Mesodermal cell (in vitro differentiated cells): ENCODE measurements at regions not wholly inside any gene's neighbourhood (a gene's known extent, or its start where the extent isn't known, plus 50 kb on each side); places are given as distances from the start of the nearest gene placed in this dataset.

Source experiments
- H3K27ac ChIP-seq: 2 replicates; pipeline ENCODE4 v1.7.0; 2013; ENCODE audit warnings: mild to moderate bottlenecking, low read depth, low read length, moderate library complexity; ENCODE audit not compliant: severe bottlenecking
- H3K36me3 ChIP-seq: 2 replicates; pipeline ENCODE4 v1.7.1; 2013; ENCODE audit warnings: mild to moderate bottlenecking, low read length, moderate library complexity; ENCODE audit not compliant: control insufficient read depth, insufficient read depth
- H3K4me1 ChIP-seq: one replicate; pipeline ENCODE4 v1.7.1; 2013; ENCODE audit warnings: mild to moderate bottlenecking, low read length; ENCODE audit not compliant: insufficient read depth, control insufficient read depth, poor library complexity, severe bottlenecking
- H3K4me3 ChIP-seq: 2 replicates; pipeline ENCODE4 v1.7.0; 2013; ENCODE audit warnings: low read length, control low read depth, mild to moderate bottlenecking; ENCODE audit not compliant: insufficient read depth, poor library complexity, severe bottlenecking; ENCODE audit errors: extremely low read depth
- H3K9me3 ChIP-seq: 2 replicates; pipeline ENCODE4 v1.7.1; 2013; ENCODE audit warnings: mild to moderate bottlenecking, low read length, moderate library complexity; ENCODE audit not compliant: control insufficient read depth
- WGBS, 2 experiments: methylation state at CpG; one replicate each; pipeline ENCODE4 v1.1.5; 2013; ENCODE audit warnings: missing lambda C conversion rate in 2 of 2; ENCODE audit not compliant: insufficient coverage in 2 of 2; 5-methylcytosine and 5-hydroxymethylcytosine counted together

DNA sequence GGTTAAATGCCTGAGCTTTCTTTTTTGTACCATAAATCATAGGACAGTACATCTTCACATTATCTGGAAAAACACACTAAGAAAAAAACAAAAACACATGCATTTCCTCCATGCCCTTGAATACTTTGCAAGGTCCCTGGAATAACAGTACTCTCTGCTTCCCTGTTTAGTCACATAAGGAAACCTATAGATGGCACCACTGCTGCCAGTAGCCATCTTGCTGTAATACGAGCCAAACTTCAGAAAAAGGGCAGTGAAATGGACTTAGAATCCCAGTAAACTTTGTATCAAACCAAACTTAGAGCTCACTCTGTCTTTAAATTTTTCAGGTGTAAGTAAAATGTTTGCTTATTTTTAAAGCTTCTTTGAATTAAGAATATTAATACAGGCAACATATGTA, 435.5 kb downstream of the KCNJ2 start:
- 60% methylated on average over 1 of the region's 1 CpG; no CpG with 5 or more reads in 1 of the 2 experiments for WGBS, 2 experiments
- H3K27ac ChIP-seq = no peak overlapping the region
- no peaks in the 10 kb centered on the region for H3K4me1 ChIP-seq
- no peak overlapping the region for H3K4me3 ChIP-seq
- H3K9me3 ChIP-seq = no peaks in the 10 kb centered on the region
- H3K36me3 ChIP-seq = no peaks in the 10 kb centered on the region

GRCh38 chr17:70606086-70606485, 436.8 kb downstream of the KCNJ2 start:
- Histone ChIP-seq H3K9me3 (no peaks in the 10 kb centered on the region), H3K36me3 (no peaks in the 10 kb centered on the region), H3K4me1 (no peaks in the 10 kb centered on the region), H3K27ac (no peak overlapping the region), H3K4me3 (no peak overlapping the region)
- 100% methylated on average over 1 of the region's 2 CpGs for WGBS, 2 experiments

- Histone ChIP-seq H3K36me3 (no peaks in the 10 kb centered on the region), H3K27ac (no peak overlapping the region), H3K9me3 (no peaks in the 10 kb centered on the region), H3K4me1 (no peaks in the 10 kb centered on the region), H3K4me3 (no peak overlapping the region)
- WGBS, 2 experiments = no CpG with 5 or more reads among the region's 2 CpGs
These were observed 438.9 kb downstream of the KCNJ2 start for GRCh38 chr17:70608193-70608592.

- no peaks in the 10 kb centered on the region for H3K4me1 ChIP-seq
- H3K36me3 ChIP-seq = no peaks in the 10 kb centered on the region
- no peaks in the 10 kb centered on the region for H3K9me3 ChIP-seq
- H3K4me3 ChIP-seq = no peak overlapping the region
- WGBS, 2 experiments = 71 to 80% methylated on average over 1 of the region's 2 CpGs
- no peak overlapping the region for H3K27ac ChIP-seq
These were observed 439.6 kb downstream of the KCNJ2 start for GRCh38 chr17:70608957-70609356.

DNA sequence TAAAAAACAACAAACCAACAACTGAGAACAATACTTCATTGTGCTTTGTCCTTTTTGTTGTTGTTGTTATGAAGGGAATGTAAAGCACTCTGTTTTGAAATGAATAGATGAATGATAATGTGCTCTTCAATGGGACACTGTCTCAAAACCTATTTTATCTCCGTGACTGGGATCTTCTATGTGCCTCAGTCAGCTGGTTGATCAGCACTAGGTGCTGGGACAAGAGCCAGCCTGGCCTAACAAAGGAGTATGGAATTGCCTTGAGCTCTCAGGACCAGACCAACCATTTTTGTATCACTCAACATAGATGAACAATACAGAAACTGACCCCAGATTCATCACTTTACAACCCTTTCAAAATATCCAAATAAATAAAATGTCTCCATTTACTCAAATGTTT, 440.2 kb downstream of the KCNJ2 start:
- Histone ChIP-seq H3K36me3 (no peaks in the 10 kb centered on the region), H3K4me3 (no peak overlapping the region), H3K27ac (no peak overlapping the region), H3K4me1 (no peaks in the 10 kb centered on the region), H3K9me3 (no peaks in the 10 kb centered on the region)
- 50 to 86% methylated on average over 1 of the region's 1 CpG for WGBS, 2 experiments

GRCh38 chr17:70610161-70610560, 440.8 kb downstream of the KCNJ2 start:
- no peaks in the 10 kb centered on the region for H3K36me3 ChIP-seq
- 97% methylated on average over 3 of the region's 5 CpGs; no CpG with 5 or more reads in 1 of the 2 experiments for WGBS, 2 experiments
- no peaks in the 10 kb centered on the region for H3K4me1 ChIP-seq
- H3K27ac ChIP-seq = no peak overlapping the region
- no peak overlapping the region for H3K4me3 ChIP-seq
- no peaks in the 10 kb centered on the region for H3K9me3 ChIP-seq

GRCh38 chr17:70613681-70614080, 444.3 kb downstream of the KCNJ2 start:
- Histone ChIP-seq H3K36me3 (no peaks in the 10 kb centered on the region), H3K4me1 (no peaks in the 10 kb centered on the region), H3K4me3 (no peak overlapping the region), H3K27ac (no peak overlapping the region), H3K9me3 (no peaks in the 10 kb centered on the region)
- no CpG with 5 or more reads among the region's 1 CpG for WGBS, 2 experiments

DNA sequence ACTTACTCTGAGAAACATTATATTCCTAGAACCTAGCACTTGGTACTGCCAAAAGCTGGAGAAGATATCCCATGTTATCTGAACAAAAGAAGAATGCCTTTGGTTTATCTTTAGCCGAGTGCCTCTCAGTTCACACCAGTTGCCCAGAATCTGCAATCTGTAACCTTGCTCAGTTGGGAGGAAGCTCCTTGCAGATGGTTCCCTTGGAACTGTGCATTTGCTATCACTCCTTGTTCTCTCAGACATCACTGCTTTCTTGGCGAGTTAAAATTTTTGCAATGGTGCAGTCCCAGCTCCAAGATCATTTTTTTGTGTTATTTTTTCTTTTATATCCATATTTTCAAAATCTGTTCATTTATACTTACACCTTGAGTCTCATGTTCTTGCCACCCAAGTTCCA, 446.5 kb downstream of the KCNJ2 start:
- no peak overlapping the region for H3K27ac ChIP-seq
- H3K4me3 ChIP-seq = no peak overlapping the region
- H3K4me1 ChIP-seq = no peaks in the 10 kb centered on the region
- no peaks in the 10 kb centered on the region for H3K9me3 ChIP-seq
- WGBS, 2 experiments = 83 to 100% methylated on average over 1 of the region's 2 CpGs
- H3K36me3 ChIP-seq = no peaks in the 10 kb centered on the region

- no peaks in the 10 kb centered on the region for H3K4me1 ChIP-seq
- no peaks in the 10 kb centered on the region for H3K9me3 ChIP-seq
- no peaks in the 10 kb centered on the region for H3K36me3 ChIP-seq
- no CpG with 5 or more reads among the region's 4 CpGs for WGBS, 2 experiments
- H3K4me3 ChIP-seq = no peak overlapping the region
- H3K27ac ChIP-seq = no peak overlapping the region
These were observed 449.3 kb downstream of the KCNJ2 start for GRCh38 chr17:70618641-70619040.

GRCh38 chr17:70621566-70621965, 452.2 kb downstream of the KCNJ2 start:
- 79 to 81% methylated on average over 5 of the region's 5 CpGs for WGBS, 2 experiments
- Histone ChIP-seq H3K9me3 (no peaks in the 10 kb centered on the region), H3K4me3 (no peak overlapping the region), H3K36me3 (no peaks in the 10 kb centered on the region), H3K27ac (no peak overlapping the region), H3K4me1 (no peaks in the 10 kb centered on the region)

DNA sequence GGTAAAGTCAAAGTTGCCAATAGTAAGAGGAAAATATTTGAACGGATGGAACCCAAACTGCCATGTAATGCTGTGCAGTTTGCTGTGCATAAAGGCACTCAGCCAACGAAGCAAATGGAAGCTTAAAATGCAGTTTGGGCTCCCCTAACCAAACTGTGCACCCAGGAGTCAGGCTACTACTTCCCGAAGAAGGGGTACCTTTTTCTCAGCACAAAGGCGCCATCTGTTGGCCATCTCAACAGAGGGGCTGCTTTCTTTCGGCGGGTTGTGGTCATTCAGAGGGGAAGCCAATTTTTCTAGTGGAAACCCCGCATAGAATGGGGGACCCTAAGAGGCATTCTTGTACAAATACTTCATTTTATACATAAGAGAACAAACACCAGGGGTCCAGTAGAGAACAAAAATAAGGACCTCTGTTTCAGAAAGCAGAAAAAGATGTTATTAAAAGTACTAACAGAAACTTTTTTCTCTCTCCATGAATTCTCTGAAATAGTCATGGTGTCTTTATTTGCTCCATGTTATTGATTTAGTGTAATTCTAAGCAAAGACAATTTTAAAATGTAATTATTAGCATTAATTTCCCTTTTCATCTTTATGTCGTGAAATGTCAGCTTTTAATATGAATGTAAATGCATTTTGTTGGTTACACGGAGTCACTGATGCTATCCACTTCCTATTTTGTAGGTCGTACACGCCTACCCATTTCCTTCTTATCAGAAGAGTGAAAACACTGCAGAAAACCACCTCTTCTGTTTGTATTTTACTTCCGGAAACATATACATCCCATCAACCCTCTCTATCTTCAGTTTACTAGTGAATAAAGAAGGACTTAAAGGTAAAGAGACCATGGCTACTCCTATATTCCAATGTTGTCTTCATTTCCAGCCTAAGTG, 453.3 kb downstream of the KCNJ2 start:
- Histone ChIP-seq H3K4me3 (no peak overlapping the region), H3K4me1 (no peaks in the 10 kb centered on the region), H3K27ac (no peak overlapping the region), H3K36me3 (no peaks in the 10 kb centered on the region), H3K9me3 (no peaks in the 10 kb centered on the region)
- WGBS, 2 experiments = 32 to 60% methylated on average over 4 to 7 of the region's 12 CpGs
